ENCODE measurements at regions not wholly inside any gene's neighbourhood (a gene's known extent, or its start where the extent isn't known, plus 50 kb on each side); places are given as distances from the start of the nearest gene placed in this dataset.

DNA sequence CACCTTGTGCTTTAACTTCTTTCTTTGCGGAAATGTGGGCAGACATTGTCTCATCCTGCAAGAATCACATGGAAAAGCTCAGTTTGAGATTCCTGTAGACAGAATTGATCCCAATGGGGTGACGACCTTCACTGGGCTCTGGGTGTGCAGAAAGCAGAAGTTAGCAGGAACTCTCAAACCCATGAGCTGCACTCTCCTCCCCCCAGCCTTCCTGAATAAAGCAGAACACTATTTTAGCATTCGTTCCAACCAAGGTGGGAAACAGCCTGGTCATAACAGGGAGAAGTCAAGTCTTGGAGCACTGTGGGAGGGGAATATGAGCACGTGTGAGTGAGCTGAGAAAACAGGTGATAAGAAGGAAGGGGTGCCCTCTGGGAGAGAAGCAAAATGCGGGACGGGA, 87.4 kb upstream of the FER start:
- DNase-seq (ENCODE audit: low read depth, low spot score) (no peak), FAIRE-seq (no peak)
- POLR2A ChIA-PET: no interaction called here
- Histone ChIP-seq H3K4me2 (ENCODE audit: insufficient read depth, low read length) (no peak overlapping the region), H3K9ac (replicated peaks; ENCODE audit: extremely low read depth, insufficient read depth, low read length) (no peak overlapping the region), H3K4me1 (ENCODE audit: control insufficient read depth, extremely low read depth, insufficient read depth, low read length) (peaks cover 13% of the 10 kb centered on the region), H3K9me3 (replicated peaks; ENCODE audit: control insufficient read depth, insufficient read depth, low read length) (no peaks in the 10 kb centered on the region), H3K27me3 (ENCODE audit: control insufficient read depth in 2 of 2, insufficient read depth in 2 of 2, low read length in 2 of 2) (no peaks in the 10 kb centered on the region), H3K9me1 (replicated peaks; ENCODE audit: control insufficient read depth, extremely low read depth, insufficient read depth, low read length) (no peaks in the 10 kb centered on the region), H3K36me3 (ENCODE audit: control insufficient read depth in 2 of 2, extremely low read depth in 1 of 2, insufficient read depth in 2 of 2, low read length in 2 of 2) (no peaks in the 10 kb centered on the region), H3K4me3 (replicated peaks in 1 of 3; ENCODE audit: insufficient read depth in 1 of 3, low read depth in 1 of 3, low read length in 3 of 3) (no peak overlapping the region), H3K27ac (ENCODE audit: insufficient read depth, low read depth, low read length) (no peak overlapping the region), H4K20me1 (replicated peaks; ENCODE audit: control insufficient read depth, extremely low read depth, insufficient read depth, low read length) (no peaks in the 10 kb centered on the region), H2AFZ (ENCODE audit: low read depth, low read length) (no peak overlapping the region), H3K79me2 (ENCODE audit: control insufficient read depth, insufficient read depth, low read length) (no peaks in the 10 kb centered on the region)
- intact Hi-C loops (cut with micrococcal nuclease) (loop anchor here (5.0 kb wide), 1 partner anchor 997 kb away; no protein-coding TSS in a partner anchor), dilution Hi-C loops (cut with MboI; ENCODE audit: extremely low pct_ligation_motif_present, low sequenced_read_pairs) (no loop called here)
- no peak for TF ChIP-seq JUN (IDR thresholded peaks at IDR 0.05; ENCODE audit: borderline replicate concordance, insufficient read depth, insufficient read length, low read depth)
- TF ChIP-seq POLR2AphosphoS5 (IDR thresholded peaks at IDR 0.05; ENCODE audit: insufficient read depth, low read depth, low read length): no peak
- TF ChIP-seq GATA2 (IDR thresholded peaks at IDR 0.05; ENCODE audit: insufficient read depth, insufficient read length, low read depth, low read length): no peak
- TF ChIP-seq EZH2 (IDR thresholded peaks at IDR 0.05; ENCODE audit: borderline replicate concordance, low read depth, low read length, severe bottlenecking): no peak
- no peak for TF ChIP-seq POLR2A (IDR thresholded peaks at IDR 0.05; ENCODE audit: low read depth, low read length)
- no peak for TF ChIP-seq MYC (IDR thresholded peaks at IDR 0.05; ENCODE audit: low read depth, low read length)
- no peak for TF ChIP-seq FOS (IDR thresholded peaks at IDR 0.05; ENCODE audit: borderline replicate concordance, insufficient read depth, low read length)
- TF ChIP-seq, protein P1, sequence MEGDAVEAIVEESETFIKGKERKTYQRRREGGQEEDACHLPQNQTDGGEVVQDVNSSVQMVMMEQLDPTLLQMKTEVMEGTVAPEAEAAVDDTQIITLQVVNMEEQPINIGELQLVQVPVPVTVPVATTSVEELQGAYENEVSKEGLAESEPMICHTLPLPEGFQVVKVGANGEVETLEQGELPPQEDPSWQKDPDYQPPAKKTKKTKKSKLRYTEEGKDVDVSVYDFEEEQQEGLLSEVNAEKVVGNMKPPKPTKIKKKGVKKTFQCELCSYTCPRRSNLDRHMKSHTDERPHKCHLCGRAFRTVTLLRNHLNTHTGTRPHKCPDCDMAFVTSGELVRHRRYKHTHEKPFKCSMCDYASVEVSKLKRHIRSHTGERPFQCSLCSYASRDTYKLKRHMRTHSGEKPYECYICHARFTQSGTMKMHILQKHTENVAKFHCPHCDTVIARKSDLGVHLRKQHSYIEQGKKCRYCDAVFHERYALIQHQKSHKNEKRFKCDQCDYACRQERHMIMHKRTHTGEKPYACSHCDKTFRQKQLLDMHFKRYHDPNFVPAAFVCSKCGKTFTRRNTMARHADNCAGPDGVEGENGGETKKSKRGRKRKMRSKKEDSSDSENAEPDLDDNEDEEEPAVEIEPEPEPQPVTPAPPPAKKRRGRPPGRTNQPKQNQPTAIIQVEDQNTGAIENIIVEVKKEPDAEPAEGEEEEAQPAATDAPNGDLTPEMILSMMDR (IDR thresholded peaks at IDR 0.05; ENCODE audit: extremely low read depth in 1 of 2, insufficient read depth in 1 of 2, low read depth in 1 of 2, low read length in 2 of 2): no peak
- TF ChIP-seq, protein P2, sequence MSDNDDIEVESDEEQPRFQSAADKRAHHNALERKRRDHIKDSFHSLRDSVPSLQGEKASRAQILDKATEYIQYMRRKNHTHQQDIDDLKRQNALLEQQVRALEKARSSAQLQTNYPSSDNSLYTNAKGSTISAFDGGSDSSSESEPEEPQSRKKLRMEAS (IDR thresholded peaks at IDR 0.05; ENCODE audit: insufficient read depth, insufficient read length): no peak
- BruUV-seq (replicated peaks): no TSS peak
- CTCF ChIA-PET: no interaction called here

Measured in endothelial cell of umbilical vein (primary cell).